OCI-LY7 (cell line): ENCODE measurements at regions not wholly inside any gene's neighbourhood (a gene's known extent, or its start where the extent isn't known, plus 50 kb on each side); places are given as distances from the start of the nearest gene placed in this dataset.

Experiments used
- BruUV-seq: library from RNA; stranded (reverse); fragments of 400-500 nt; replicated peaks from 2 replicates; lab custom pipeline; 2021; lab: Mats Ljungman, UMichigan
- CTCF ChIA-PET: fragments of 300-600 bp; sonication (Branson Sonifier 250); formaldehyde crosslinking; loops from one replicate; lab custom pipeline; 2022; ENCODE audit warnings: antibody characterized with exemption; ENCODE audit not compliant: unreplicated experiment; lab: Charles Lee
- POLR2A ChIA-PET: fragments of 300-600 bp; sonication (Branson Sonifier 250); formaldehyde crosslinking; loops from one replicate; lab custom pipeline; 2022; ENCODE audit warnings: antibody characterized with exemption; lab: Charles Lee
- DNase-seq: peaks from one replicate; pipeline ENCODE4 v3.0.0-alpha.2; 2015; ENCODE audit warnings: low spot score
- H2AFZ ChIP-seq: fragments of 200-600 bp; sonication (generic), shearing (Covaris generic); 2 replicates; pipeline ENCODE4 v1.6.1; 2014; ENCODE audit warnings: mild to moderate bottlenecking, antibody characterized with exemption, low read length, moderate library complexity
- H3K27ac ChIP-seq: fragments of 200-600 bp; sonication (generic); 2 replicates; pipeline ENCODE4 v1.5.1; 2014; ENCODE audit warnings: mixed run types, low read depth, mild to moderate bottlenecking, moderate library complexity, low read length, inconsistent platforms; ENCODE audit not compliant: poor library complexity, severe bottlenecking
- H3K36me3 ChIP-seq: fragments of 200-600 bp; sonication (generic); 2 replicates; pipeline ENCODE4 v1.6.1; 2014; ENCODE audit warnings: mild to moderate bottlenecking, antibody characterized with exemption, low read length, moderate library complexity, mixed read lengths; ENCODE audit not compliant: insufficient read depth
- H3K4me1 ChIP-seq: fragments of 200-600 bp; sonication (generic); 2 replicates; pipeline ENCODE4 v1.5.1; 2014; ENCODE audit warnings: mild to moderate bottlenecking, low read length; ENCODE audit not compliant: insufficient read depth, poor library complexity, severe bottlenecking
- H3K4me2 ChIP-seq: fragments of 200-600 bp; sonication (generic); 2 replicates; pipeline ENCODE4 v1.6.1; 2014; ENCODE audit warnings: mild to moderate bottlenecking, low read length
- H3K4me3 ChIP-seq: fragments of 200-600 bp; sonication (generic); 2 replicates; pipeline ENCODE4 v1.5.1; 2014; ENCODE audit warnings: mild to moderate bottlenecking, low read depth, low read length; ENCODE audit not compliant: poor library complexity, severe bottlenecking
- H3K79me2 ChIP-seq: fragments of 200-600 bp; sonication (generic); 2 replicates; pipeline ENCODE4 v1.6.1; 2016; ENCODE audit warnings: low read depth, mild to moderate bottlenecking, low read length, moderate library complexity, mixed read lengths; ENCODE audit not compliant: insufficient read depth
- H3K9me2 ChIP-seq: fragments of 200-600 bp; sonication (generic); 2 replicates; pipeline ENCODE4 v1.6.1; 2016; ENCODE audit warnings: mild to moderate bottlenecking, low read length, mixed read lengths; ENCODE audit not compliant: insufficient read depth
- H3K9me3 ChIP-seq: fragments of 200-600 bp; sonication (generic); 2 replicates; pipeline ENCODE4 v1.6.1; 2014; ENCODE audit warnings: mild to moderate bottlenecking, mixed run types, low read length, mixed read lengths
- H4K20me1 ChIP-seq: fragments of 200-600 bp; sonication (generic); 2 replicates; pipeline ENCODE4 v1.6.1; 2014; ENCODE audit warnings: mild to moderate bottlenecking, antibody characterized with exemption, low read length, moderate library complexity, mixed read lengths; ENCODE audit not compliant: insufficient read depth
- CTCF ChIP-seq: fragments of 200-600 bp; sonication (generic); conservative IDR thresholded peaks from 2 replicates; pipeline ENCODE4 v1.5.1; 2014; ENCODE audit warnings: mild to moderate bottlenecking, antibody characterized with exemption, low read length, moderate library complexity, mixed read lengths
- EZH2phosphoT487 ChIP-seq: fragments of 200-600 bp; sonication (generic); IDR thresholded peaks from 2 replicates; pipeline ENCODE4 v1.6.1; 2018; ENCODE audit warnings: low read depth, borderline replicate concordance, mild to moderate bottlenecking, mixed run types, antibody characterized with exemption, low read length, moderate library complexity, mixed read lengths
- intact Hi-C: fragments of 100-400 bp; cut with micrococcal nuclease; formaldehyde crosslinking; loops from one replicate; pipeline ENCODE4 v1.10.0; 2022; ENCODE audit not compliant: unreplicated experiment

GRCh38 chr3:115239717-115240116 lies 92.6 kb upstream of the ZBTB20 start:
- Histone ChIP-seq H3K27ac (no peak overlapping the region), H3K79me2 (no peaks in the 10 kb centered on the region), H3K4me2 (no peak overlapping the region), H3K36me3 (no peaks in the 10 kb centered on the region), H3K4me1 (no peaks in the 10 kb centered on the region), H4K20me1 (no peaks in the 10 kb centered on the region), H3K9me2 (no peaks in the 10 kb centered on the region), H3K9me3 (no peaks in the 10 kb centered on the region), H3K4me3 (no peak overlapping the region), H2AFZ (no peak overlapping the region)
- no TSS peak for BruUV-seq
- ChIA-PET POLR2A (no interaction called here), CTCF (no interaction called here)
- no peak for DNase-seq
- no peak for TF ChIP-seq EZH2phosphoT487
- no peak for TF ChIP-seq CTCF
- intact Hi-C loops = no loop called here

GRCh38 chr3:115244350-115244749 lies 97.3 kb upstream of the ZBTB20 start:
- Histone ChIP-seq H3K4me3 (no peak overlapping the region), H4K20me1 (no peaks in the 10 kb centered on the region), H3K4me2 (no peak overlapping the region), H3K36me3 (no peaks in the 10 kb centered on the region), H3K79me2 (no peaks in the 10 kb centered on the region), H3K9me3 (no peaks in the 10 kb centered on the region), H2AFZ (no peak overlapping the region), H3K4me1 (no peaks in the 10 kb centered on the region), H3K27ac (no peak overlapping the region), H3K9me2 (no peaks in the 10 kb centered on the region)
- POLR2A ChIA-PET = no interaction called here
- no TSS peak for BruUV-seq
- no peak for DNase-seq
- intact Hi-C loops = no loop called here
- no peak for TF ChIP-seq EZH2phosphoT487
- no peak for TF ChIP-seq CTCF
- CTCF ChIA-PET = no interaction called here

GRCh38 chr3:115245438-115245837 lies 98.3 kb upstream of the ZBTB20 start:
- no peak overlapping the region for H3K4me3 ChIP-seq
- no peak for DNase-seq
- H3K9me3 ChIP-seq = no peaks in the 10 kb centered on the region
- TF ChIP-seq CTCF (no peak), EZH2phosphoT487 (no peak)
- H3K79me2 ChIP-seq = no peaks in the 10 kb centered on the region
- no peak overlapping the region for H3K4me2 ChIP-seq
- no peak overlapping the region for H2AFZ ChIP-seq
- no peaks in the 10 kb centered on the region for H4K20me1 ChIP-seq
- no peaks in the 10 kb centered on the region for H3K36me3 ChIP-seq
- CTCF ChIA-PET = no interaction called here
- no peak overlapping the region for H3K27ac ChIP-seq
- H3K4me1 ChIP-seq = no peaks in the 10 kb centered on the region
- no TSS peak for BruUV-seq
- no peaks in the 10 kb centered on the region for H3K9me2 ChIP-seq
- POLR2A ChIA-PET = no interaction called here
- intact Hi-C loops = no loop called here
